Fibroblast of lung (primary cell): ENCODE measurements at regions not wholly inside any gene's neighbourhood (a gene's known extent, or its start where the extent isn't known, plus 50 kb on each side); places are given as distances from the start of the nearest gene placed in this dataset.

Experiments used
- DNase-seq, 2 donors: peaks; one replicate each; pipeline versions ENCODE4 v3.0.0 to v3.0.0-alpha.2; 2010; ENCODE audit warnings: low read depth in 2 of 2
- H2AFZ ChIP-seq: 2 replicates; pipeline ENCODE4 v1.5.1; 2012; ENCODE audit warnings: low read length, control low read depth, inconsistent platforms
- H3K27ac ChIP-seq: 2 replicates; pipeline ENCODE4 v1.5.1; 2011; ENCODE audit warnings: low read length, control low read depth; ENCODE audit not compliant: insufficient read depth
- H3K27me3 ChIP-seq: 2 replicates; pipeline ENCODE4 v1.5.1; 2011; ENCODE audit warnings: mild to moderate bottlenecking, low read length; ENCODE audit not compliant: control insufficient read depth, insufficient read depth
- H3K36me3 ChIP-seq: 2 replicates; pipeline ENCODE4 v1.5.1; 2011; ENCODE audit warnings: low read length; ENCODE audit not compliant: control insufficient read depth, insufficient read depth
- H3K4me1 ChIP-seq: 2 replicates; pipeline ENCODE4 v1.5.1; 2011; ENCODE audit warnings: low read length; ENCODE audit not compliant: control insufficient read depth, insufficient read depth; ENCODE audit errors: extremely low read depth
- H3K4me2 ChIP-seq: 2 replicates; pipeline ENCODE4 v1.5.1; 2011; ENCODE audit warnings: low read length, control low read depth; ENCODE audit not compliant: insufficient read depth; ENCODE audit errors: extremely low read depth
- H3K4me3 ChIP-seq, 4 experiments: fragments of 200-600 bp in 1 of 4; sonication (generic) in 1 of 4; replicated peaks in 1 of 4; 2 replicates each; pipeline ENCODE4 v1.5.1; 2011 to 2016; ENCODE audit warnings: low read length in 4 of 4, low read depth in 3 of 4, mild to moderate bottlenecking in 3 of 4, control low read depth in 2 of 4, inconsistent platforms in 1 of 4, mixed read lengths in 1 of 4; ENCODE audit not compliant: insufficient read depth in 1 of 4; ENCODE audit errors: control extremely low read depth in 1 of 4
- H3K79me2 ChIP-seq: 2 replicates; pipeline ENCODE4 v1.5.1; 2012; ENCODE audit warnings: mild to moderate bottlenecking, low read length, inconsistent platforms; ENCODE audit not compliant: control insufficient read depth, insufficient read depth
- H3K9ac ChIP-seq: 2 replicates; pipeline ENCODE4 v1.5.1; 2011; ENCODE audit warnings: mild to moderate bottlenecking, low read length, control low read depth; ENCODE audit not compliant: insufficient read depth
- H3K9me3 ChIP-seq: 2 replicates; pipeline ENCODE4 v1.5.1; 2012; ENCODE audit warnings: low read depth, low read length; ENCODE audit not compliant: control insufficient read depth, insufficient read depth
- H4K20me1 ChIP-seq: 2 replicates; pipeline ENCODE4 v1.5.1; 2011; ENCODE audit warnings: low read length; ENCODE audit not compliant: control insufficient read depth, insufficient read depth; ENCODE audit errors: extremely low read depth
- EZH2 ChIP-seq: IDR thresholded peaks from 2 replicates; pipeline ENCODE4 v1.5.1; 2012; ENCODE audit warnings: low read length, control low read depth, mild to moderate bottlenecking; ENCODE audit errors: missing control alignments
- TF ChIP-seq, protein P1 (sequence below), 2 donors: IDR thresholded peaks in 1 of 2; conservative IDR thresholded peaks in 1 of 2; 1 replicate in 1 of 2; 2 replicates in 1 of 2; pipeline ENCODE4 v1.5.1; 2011 to 2012; ENCODE audit warnings: low read length in 2 of 2, control low read depth in 1 of 2, inconsistent platforms in 1 of 2, low read depth in 1 of 2, mild to moderate bottlenecking in 1 of 2

GRCh38 chr11:15773476-15774387 lies 582.6 kb downstream of the SOX6 start:
- no peaks in the 10 kb centered on the region for H3K4me1 ChIP-seq
- no peak overlapping the region for H3K9ac ChIP-seq
- no peaks in the 10 kb centered on the region for H3K36me3 ChIP-seq
- H3K4me2 ChIP-seq = peak overlapping the region; percentile 60
- DNase-seq = peak in 1 of 2 donors; percentile 9
- H2AFZ ChIP-seq = peak overlapping the region; percentile 26
- no peaks in the 10 kb centered on the region for H3K9me3 ChIP-seq
- no peak overlapping the region for H3K27ac ChIP-seq
- H4K20me1 ChIP-seq = no peaks in the 10 kb centered on the region
- peak overlapping the region in 2 of 4 experiments; percentile 9 to 28 for H3K4me3 ChIP-seq
- no peaks in the 10 kb centered on the region for H3K27me3 ChIP-seq
- no peaks in the 10 kb centered on the region for H3K79me2 ChIP-seq
- TF ChIP-seq, protein P1, sequence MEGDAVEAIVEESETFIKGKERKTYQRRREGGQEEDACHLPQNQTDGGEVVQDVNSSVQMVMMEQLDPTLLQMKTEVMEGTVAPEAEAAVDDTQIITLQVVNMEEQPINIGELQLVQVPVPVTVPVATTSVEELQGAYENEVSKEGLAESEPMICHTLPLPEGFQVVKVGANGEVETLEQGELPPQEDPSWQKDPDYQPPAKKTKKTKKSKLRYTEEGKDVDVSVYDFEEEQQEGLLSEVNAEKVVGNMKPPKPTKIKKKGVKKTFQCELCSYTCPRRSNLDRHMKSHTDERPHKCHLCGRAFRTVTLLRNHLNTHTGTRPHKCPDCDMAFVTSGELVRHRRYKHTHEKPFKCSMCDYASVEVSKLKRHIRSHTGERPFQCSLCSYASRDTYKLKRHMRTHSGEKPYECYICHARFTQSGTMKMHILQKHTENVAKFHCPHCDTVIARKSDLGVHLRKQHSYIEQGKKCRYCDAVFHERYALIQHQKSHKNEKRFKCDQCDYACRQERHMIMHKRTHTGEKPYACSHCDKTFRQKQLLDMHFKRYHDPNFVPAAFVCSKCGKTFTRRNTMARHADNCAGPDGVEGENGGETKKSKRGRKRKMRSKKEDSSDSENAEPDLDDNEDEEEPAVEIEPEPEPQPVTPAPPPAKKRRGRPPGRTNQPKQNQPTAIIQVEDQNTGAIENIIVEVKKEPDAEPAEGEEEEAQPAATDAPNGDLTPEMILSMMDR (conservative IDR thresholded peaks at IDR 0.05 in 1 of 2, IDR thresholded peaks at IDR 0.05 in 1 of 2; ENCODE audit: low read depth in 1 of 2, low read length in 2 of 2) = no peak
- no peak for TF ChIP-seq EZH2

- TF ChIP-seq, protein P1 (conservative IDR thresholded peaks at IDR 0.05 in 1 of 2, IDR thresholded peaks at IDR 0.05 in 1 of 2; ENCODE audit: low read depth in 1 of 2, low read length in 2 of 2) = no peak
- no peak for TF ChIP-seq EZH2
- no peak for DNase-seq
- no peak overlapping the region for H3K27ac ChIP-seq
- no peaks in the 10 kb centered on the region for H3K79me2 ChIP-seq
- H3K4me2 ChIP-seq = peak overlapping the region; percentile 60
- no peaks in the 10 kb centered on the region for H4K20me1 ChIP-seq
- no peaks in the 10 kb centered on the region for H3K9me3 ChIP-seq
- H3K4me3 ChIP-seq = no peak overlapping the region
- H3K27me3 ChIP-seq = no peaks in the 10 kb centered on the region
- no peak overlapping the region for H2AFZ ChIP-seq
- no peaks in the 10 kb centered on the region for H3K4me1 ChIP-seq
- no peak overlapping the region for H3K9ac ChIP-seq
- H3K36me3 ChIP-seq = no peaks in the 10 kb centered on the region
These were observed 581.9 kb downstream of the SOX6 start for GRCh38 chr11:15774388-15774939.

DNA sequence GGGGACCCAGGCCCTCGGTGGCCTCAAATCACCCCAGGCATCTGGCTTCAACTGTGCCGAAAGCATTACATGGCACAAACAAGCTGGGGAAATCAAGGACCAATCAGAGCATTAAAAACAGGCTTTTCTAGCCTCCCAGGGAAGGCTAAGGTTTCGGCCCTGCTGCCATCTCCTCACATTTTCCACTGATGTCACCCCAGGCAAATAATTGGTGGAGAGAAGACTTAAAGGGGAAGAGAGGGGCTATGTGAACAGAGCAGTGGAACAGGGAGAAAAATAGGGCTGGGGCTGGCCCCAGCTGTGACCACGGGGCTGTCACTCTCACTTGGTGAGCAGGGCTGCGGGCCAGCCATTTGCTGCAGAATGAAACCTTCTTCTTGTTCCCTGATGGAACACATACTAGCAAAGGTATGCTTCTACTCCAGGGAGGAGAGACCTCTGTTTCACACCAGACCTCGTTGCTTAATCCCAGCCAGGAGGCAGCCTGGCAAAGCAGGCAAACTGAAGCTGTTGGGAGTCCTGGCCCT lies 581.3 kb downstream of the SOX6 start:
- Histone ChIP-seq H3K9me3 (no peaks in the 10 kb centered on the region), H3K27me3 (no peaks in the 10 kb centered on the region), H3K36me3 (no peaks in the 10 kb centered on the region), H3K27ac (no peak overlapping the region), H3K4me3 (no peak overlapping the region), H3K4me1 (no peaks in the 10 kb centered on the region), H4K20me1 (no peaks in the 10 kb centered on the region), H2AFZ (no peak overlapping the region), H3K9ac (no peak overlapping the region), H3K4me2 (peak overlapping the region; percentile 9), H3K79me2 (no peaks in the 10 kb centered on the region)
- TF ChIP-seq, protein P1 (conservative IDR thresholded peaks at IDR 0.05 in 1 of 2, IDR thresholded peaks at IDR 0.05 in 1 of 2; ENCODE audit: low read depth in 1 of 2, low read length in 2 of 2) = no peak
- no peak for TF ChIP-seq EZH2
- DNase-seq = peak in 1 of 2 donors; percentile 35
